DND-41 (cell line): ENCODE measurements at regions not wholly inside any gene's neighbourhood (a gene's known extent, or its start where the extent isn't known, plus 50 kb on each side); places are given as distances from the start of the nearest gene placed in this dataset.

ENCODE experiments used
- ATAC-seq: fragments of 200-7000 bp; cut with Tn5 transposase; 3 replicates; pipeline ENCODE4 v1.9.1; 2021; ENCODE audit warnings: low read depth; ENCODE audit not compliant: insufficient read depth
- DNase-seq: peaks from one replicate; pipeline ENCODE4 v3.0.0-alpha.2; 2020
- H2AFZ ChIP-seq: 2 replicates; pipeline ENCODE4 v1.6.0; 2012; ENCODE audit warnings: low read depth, low read length
- H3K27ac ChIP-seq: 2 replicates; pipeline ENCODE4 v1.5.1; 2012; ENCODE audit warnings: low read length, inconsistent platforms
- H3K27me3 ChIP-seq: fragments of 200-600 bp; sonication (generic); 2 replicates; pipeline ENCODE4 v1.6.0; 2012; ENCODE audit warnings: low read length, mild to moderate bottlenecking, inconsistent platforms; ENCODE audit not compliant: insufficient read depth, poor library complexity
- H3K36me3 ChIP-seq: 2 replicates; pipeline ENCODE4 v1.5.1; 2012; ENCODE audit warnings: low read length, inconsistent platforms; ENCODE audit not compliant: insufficient read depth
- H3K4me1 ChIP-seq: 2 replicates; pipeline ENCODE4 v1.5.1; 2012; ENCODE audit warnings: mild to moderate bottlenecking, low read length; ENCODE audit not compliant: insufficient read depth
- H3K4me2 ChIP-seq: 2 replicates; pipeline ENCODE4 v1.6.0; 2012; ENCODE audit warnings: mild to moderate bottlenecking, moderate library complexity, low read length, inconsistent platforms; ENCODE audit not compliant: insufficient read depth
- H3K4me3 ChIP-seq, 2 experiments: fragments of 200-600 bp in 1 of 2; shearing (Covaris generic) in 1 of 2; 2 replicates each; pipeline ENCODE4 v1.5.1; 2012 to 2016; ENCODE audit warnings: inconsistent platforms in 2 of 2, low read length in 2 of 2, mild to moderate bottlenecking in 2 of 2, low read depth in 1 of 2, moderate library complexity in 1 of 2
- H3K79me2 ChIP-seq: 2 replicates; pipeline ENCODE4 v1.6.0; 2012; ENCODE audit warnings: low read length, inconsistent platforms; ENCODE audit not compliant: insufficient read depth
- H3K9ac ChIP-seq: 2 replicates; pipeline ENCODE4 v1.6.0; 2012; ENCODE audit warnings: low read depth, mild to moderate bottlenecking, inconsistent platforms, low read length, moderate library complexity
- H3K9me3 ChIP-seq: 2 replicates; pipeline ENCODE4 v1.5.1; 2012; ENCODE audit warnings: low read length, moderate library complexity, mild to moderate bottlenecking, inconsistent platforms; ENCODE audit not compliant: insufficient read depth, severe bottlenecking
- H4K20me1 ChIP-seq: 2 replicates; pipeline ENCODE4 v1.6.0; 2012; ENCODE audit warnings: low read length; ENCODE audit not compliant: insufficient read depth
- CTCF ChIP-seq: IDR thresholded peaks from 2 replicates; pipeline ENCODE4 v1.5.1; 2012; ENCODE audit warnings: borderline replicate concordance, low read length, moderate library complexity, mild to moderate bottlenecking; ENCODE audit not compliant: poor library complexity, severe bottlenecking; ENCODE audit errors: extremely low read depth
- EZH2 ChIP-seq: IDR thresholded peaks from 3 replicates; pipeline ENCODE4 v1.6.1; 2012; ENCODE audit warnings: borderline replicate concordance, low read depth, mild to moderate bottlenecking, moderate library complexity, low read length, inconsistent platforms; ENCODE audit not compliant: severe bottlenecking

GRCh38 chr13:40274103-40274502 lies 392.3 kb downstream of the FOXO1 start:
- no peak for DNase-seq

GRCh38 chr13:40275155-40275554 lies 391.3 kb downstream of the FOXO1 start:
- Histone ChIP-seq H3K79me2 (no peaks in the 10 kb centered on the region), H3K27ac (no peak overlapping the region), H3K4me1 (no peaks in the 10 kb centered on the region), H2AFZ (no peak overlapping the region), H3K4me3 (no peak overlapping the region), H3K4me2 (no peak overlapping the region), H3K9me3 (no peaks in the 10 kb centered on the region), H3K9ac (no peak overlapping the region), H3K36me3 (no peaks in the 10 kb centered on the region), H3K27me3 (peaks cover 4% of the 10 kb centered on the region), H4K20me1 (no peaks in the 10 kb centered on the region)
- DNase-seq (no peak), ATAC-seq (no peak)
- no peak for TF ChIP-seq EZH2
- TF ChIP-seq CTCF = no peak

More at GRCh38 chr13:40274103-40274502, 392.3 kb downstream of the FOXO1 start:
- no peak for TF ChIP-seq CTCF
- no peak for TF ChIP-seq EZH2
- peaks cover 4% of the 10 kb centered on the region for H3K27me3 ChIP-seq
- no peak for ATAC-seq
- H2AFZ ChIP-seq = no peak overlapping the region
- H3K4me3 ChIP-seq = no peak overlapping the region
- no peak overlapping the region for H3K27ac ChIP-seq
- no peaks in the 10 kb centered on the region for H3K4me1 ChIP-seq
- H3K4me2 ChIP-seq = no peak overlapping the region
- no peaks in the 10 kb centered on the region for H4K20me1 ChIP-seq
- H3K9ac ChIP-seq = no peak overlapping the region
- H3K36me3 ChIP-seq = no peaks in the 10 kb centered on the region
- no peaks in the 10 kb centered on the region for H3K9me3 ChIP-seq
- H3K79me2 ChIP-seq = no peaks in the 10 kb centered on the region

- TF ChIP-seq EZH2 (no peak), CTCF (no peak)
- Histone ChIP-seq H4K20me1 (no peaks in the 10 kb centered on the region), H3K4me3 (no peak overlapping the region), H3K36me3 (no peaks in the 10 kb centered on the region), H3K4me2 (no peak overlapping the region), H3K27me3 (peaks cover 4% of the 10 kb centered on the region), H3K9me3 (no peaks in the 10 kb centered on the region), H2AFZ (no peak overlapping the region), H3K79me2 (no peaks in the 10 kb centered on the region), H3K27ac (no peak overlapping the region), H3K9ac (no peak overlapping the region), H3K4me1 (no peaks in the 10 kb centered on the region)
- ATAC-seq (no peak), DNase-seq (no peak)
These were observed 390.8 kb downstream of the FOXO1 start for GRCh38 chr13:40275636-40276035.

GRCh38 chr13:40283666-40284065 lies 382.8 kb downstream of the FOXO1 start:
- Histone ChIP-seq H3K4me2 (no peak overlapping the region), H3K4me1 (no peaks in the 10 kb centered on the region), H3K27me3 (no peaks in the 10 kb centered on the region), H3K79me2 (no peaks in the 10 kb centered on the region), H3K9ac (no peak overlapping the region), H3K36me3 (no peaks in the 10 kb centered on the region), H3K4me3 (no peak overlapping the region), H3K27ac (no peak overlapping the region), H2AFZ (no peak overlapping the region), H4K20me1 (no peaks in the 10 kb centered on the region), H3K9me3 (no peaks in the 10 kb centered on the region)
- TF ChIP-seq CTCF (no peak), EZH2 (no peak)
- ATAC-seq = no peak
- no peak for DNase-seq
